Coronary artery (tissue), 2 donors: ENCODE measurements at regions not wholly inside any gene's neighbourhood (a gene's known extent, or its start where the extent isn't known, plus 50 kb on each side); places are given as distances from the start of the nearest gene placed in this dataset.
A peak's percentile ranks its signal among the peaks of the same experiment; 100 is the strongest.

Experiments used
- DNase-seq: peaks from one replicate; pipeline ENCODE4 v3.0.0-alpha.2; 2017; ENCODE audit warnings: low spot score
- H3K27ac ChIP-seq, 2 donors: fragments of 200-600 bp; sonication (generic); one replicate each; pipeline ENCODE4 v1.5.1; 2016 to 2019
- H3K4me3 ChIP-seq: fragments of 200-600 bp; sonication (generic); 2 replicates; pipeline ENCODE4 v1.5.1; 2016; ENCODE audit warnings: mild to moderate bottlenecking, moderate library complexity
- TF ChIP-seq, protein P1 (sequence below): fragments of 200-600 bp; sonication (generic); IDR thresholded peaks from one replicate; pipeline ENCODE4 v1.5.1; 2019; ENCODE audit warnings: antibody characterized with exemption

- TF ChIP-seq, protein P1, sequence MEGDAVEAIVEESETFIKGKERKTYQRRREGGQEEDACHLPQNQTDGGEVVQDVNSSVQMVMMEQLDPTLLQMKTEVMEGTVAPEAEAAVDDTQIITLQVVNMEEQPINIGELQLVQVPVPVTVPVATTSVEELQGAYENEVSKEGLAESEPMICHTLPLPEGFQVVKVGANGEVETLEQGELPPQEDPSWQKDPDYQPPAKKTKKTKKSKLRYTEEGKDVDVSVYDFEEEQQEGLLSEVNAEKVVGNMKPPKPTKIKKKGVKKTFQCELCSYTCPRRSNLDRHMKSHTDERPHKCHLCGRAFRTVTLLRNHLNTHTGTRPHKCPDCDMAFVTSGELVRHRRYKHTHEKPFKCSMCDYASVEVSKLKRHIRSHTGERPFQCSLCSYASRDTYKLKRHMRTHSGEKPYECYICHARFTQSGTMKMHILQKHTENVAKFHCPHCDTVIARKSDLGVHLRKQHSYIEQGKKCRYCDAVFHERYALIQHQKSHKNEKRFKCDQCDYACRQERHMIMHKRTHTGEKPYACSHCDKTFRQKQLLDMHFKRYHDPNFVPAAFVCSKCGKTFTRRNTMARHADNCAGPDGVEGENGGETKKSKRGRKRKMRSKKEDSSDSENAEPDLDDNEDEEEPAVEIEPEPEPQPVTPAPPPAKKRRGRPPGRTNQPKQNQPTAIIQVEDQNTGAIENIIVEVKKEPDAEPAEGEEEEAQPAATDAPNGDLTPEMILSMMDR, result no peak
- no peak overlapping the region for H3K27ac ChIP-seq
- H3K4me3 ChIP-seq, result no peak overlapping the region
- DNase-seq, result no peak
Observed at GRCh38 chr1:55622074-55622473, 406.9 kb upstream of the USP24 start.

- Histone ChIP-seq H3K4me3 (no peak overlapping the region), H3K27ac (no peak overlapping the region)
- TF ChIP-seq, protein P1, result no peak
- DNase-seq, result no peak
Observed at GRCh38 chr1:55618199-55618598, 403.0 kb upstream of the USP24 start.

DNA sequence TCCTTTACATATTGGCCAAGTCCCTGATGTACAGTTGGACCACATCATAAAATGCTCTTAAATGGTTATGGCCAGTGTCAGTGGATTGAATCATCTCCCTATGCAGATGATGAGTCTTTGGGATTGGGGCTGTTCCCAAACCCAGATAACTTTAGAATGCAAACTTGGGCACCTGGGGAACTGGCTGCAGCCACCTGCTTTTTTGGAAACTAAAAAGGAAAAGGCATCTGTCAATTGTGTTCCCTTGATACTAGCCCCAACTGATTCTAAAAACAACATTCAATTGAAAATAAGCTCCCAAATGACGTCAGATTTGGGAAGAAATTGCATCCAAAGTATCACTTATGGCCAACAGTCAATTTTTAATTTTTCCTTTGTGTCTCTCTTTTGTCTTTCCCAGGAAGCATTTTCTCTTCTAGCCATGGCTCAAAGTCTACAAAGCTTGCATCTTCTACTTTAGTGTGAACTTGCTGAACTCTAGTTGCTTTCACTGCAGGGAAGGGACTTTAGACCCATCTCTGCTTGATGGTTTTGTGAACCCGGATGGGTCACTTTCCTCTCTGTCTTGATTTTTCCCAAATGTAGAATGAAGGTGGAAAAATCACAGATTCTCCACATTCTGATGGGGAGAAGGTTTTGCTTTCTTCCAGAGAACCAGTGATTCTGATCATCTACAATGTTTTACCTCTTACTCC, 402.3 kb upstream of the USP24 start:
- no peak overlapping the region for H3K27ac ChIP-seq
- no peak overlapping the region for H3K4me3 ChIP-seq
- no peak for DNase-seq
- TF ChIP-seq, protein P1, result no peak

DNA sequence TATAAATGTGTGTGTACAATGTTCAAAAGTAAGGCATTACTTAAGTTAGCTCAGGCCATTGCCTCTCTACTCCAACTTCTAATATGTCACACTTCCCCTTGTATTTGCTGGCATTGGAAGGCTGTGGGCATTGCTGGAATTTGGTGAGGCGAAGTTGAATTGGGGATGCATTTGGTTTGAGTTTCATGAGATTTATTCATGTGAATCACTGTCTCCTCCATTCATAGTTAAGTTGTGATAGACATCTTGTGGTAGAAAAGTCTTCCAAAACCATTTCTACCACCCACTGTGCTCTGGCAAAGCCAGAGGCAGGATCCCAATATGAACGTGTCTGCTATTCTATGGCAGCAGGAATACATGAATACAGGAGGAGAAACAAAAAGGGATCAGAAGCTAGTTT, 397.8 kb upstream of the USP24 start:
- no peak for DNase-seq
- TF ChIP-seq, protein P1, result no peak
- Histone ChIP-seq H3K4me3 (no peak overlapping the region), H3K27ac (no peak overlapping the region)

GRCh38 chr1:55611123-55611522, 396.0 kb upstream of the USP24 start:
- TF ChIP-seq, protein P1, result no peak
- DNase-seq, result no peak
- H3K27ac ChIP-seq, result peak overlapping the region; percentile 9 to 41
- H3K4me3 ChIP-seq, result no peak overlapping the region

GRCh38 chr1:55610203-55610602, 395.0 kb upstream of the USP24 start:
- TF ChIP-seq, protein P1, result no peak
- Histone ChIP-seq H3K4me3 (no peak overlapping the region), H3K27ac (peak overlapping the region; percentile 9 to 41)
- DNase-seq, result no peak

GRCh38 chr1:55609630-55610029, 394.5 kb upstream of the USP24 start:
- TF ChIP-seq, protein P1, result no peak
- DNase-seq, result no peak
- Histone ChIP-seq H3K27ac (no peak overlapping the region), H3K4me3 (no peak overlapping the region)
